Renal cortex interstitium (tissue), 11 donors: ENCODE measurements at regions not wholly inside any gene's neighbourhood (a gene's known extent, or its start where the extent isn't known, plus 50 kb on each side); places are given as distances from the start of the nearest gene placed in this dataset.
"Not testable (repeated sequence)": the region's sequence is repeated elsewhere in the genome, so short reads cannot be mapped to it uniquely, and the experiment has no call there.

ENCODE experiments used
- DNase-seq, 11 donors: peaks; one replicate each; pipeline ENCODE4 v3.0.0-alpha.2; 2013; ENCODE audit warnings: low read depth in 9 of 11, low spot score in 4 of 11; ENCODE audit errors: extremely low read depth in 1 of 11

DNA sequence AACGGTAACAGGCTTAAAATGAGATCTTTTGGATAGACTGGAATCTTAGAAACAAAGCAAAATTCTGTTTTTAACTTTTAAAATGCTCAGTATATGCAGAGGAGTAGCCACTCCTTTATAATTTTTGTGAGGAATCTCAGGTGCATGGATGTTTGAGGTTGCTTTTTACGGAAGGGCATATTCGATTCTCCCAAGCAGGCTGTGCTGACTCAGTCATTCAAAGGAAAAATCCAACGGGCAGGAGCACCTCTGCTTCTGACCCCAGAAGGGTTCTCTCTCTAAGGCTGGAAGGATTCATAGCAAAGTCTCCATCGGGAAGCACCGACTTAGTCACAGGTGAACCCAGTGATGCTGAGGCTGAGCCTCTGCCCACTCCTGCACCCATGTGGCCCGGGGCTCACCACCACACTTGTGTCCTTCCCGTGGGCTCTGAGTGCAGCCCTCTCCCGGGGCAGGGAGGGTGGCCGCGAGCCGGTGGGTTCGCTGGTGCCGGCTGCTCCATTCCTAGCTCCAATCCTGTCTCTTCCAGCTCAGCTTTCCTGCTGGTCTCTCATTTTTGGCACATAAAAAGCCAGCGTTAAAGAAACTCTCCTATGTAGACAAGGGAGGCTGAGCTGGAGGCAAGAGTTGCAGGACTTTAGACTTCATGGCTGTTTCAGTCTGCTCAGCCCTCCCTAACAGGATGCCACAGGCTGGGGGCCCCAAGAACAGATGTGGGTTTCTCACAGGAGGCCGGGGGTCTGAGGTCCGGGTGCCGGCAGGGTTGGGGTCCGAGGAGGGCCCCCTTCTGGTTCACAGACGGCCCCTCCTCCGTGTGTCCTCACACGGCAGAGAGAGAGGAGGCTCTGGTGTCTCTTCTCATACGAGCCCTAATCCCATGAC, 135.6 kb upstream of the LPCAT1 start:
- DNase-seq, result no peak

DNA sequence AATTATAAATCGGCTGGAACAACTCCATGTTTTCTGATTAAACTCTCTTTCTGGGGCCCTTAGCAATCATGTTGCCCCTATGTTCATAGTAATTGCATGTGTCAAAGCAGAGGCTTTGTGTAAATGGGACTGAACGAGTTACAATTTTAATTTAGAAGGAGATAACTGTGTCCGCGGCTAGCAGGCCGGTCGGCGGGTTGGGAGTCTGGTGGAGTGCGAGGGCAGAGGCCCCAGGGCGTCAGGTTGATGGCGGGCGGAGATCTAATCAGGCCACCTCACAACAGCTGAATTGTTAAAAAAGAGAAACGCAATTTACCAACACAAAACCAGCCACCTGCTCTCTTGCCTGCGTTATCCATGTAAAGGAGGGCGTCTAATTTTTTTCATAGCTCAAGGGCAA, 134.9 kb upstream of the LPCAT1 start:
- no peak for DNase-seq

DNA sequence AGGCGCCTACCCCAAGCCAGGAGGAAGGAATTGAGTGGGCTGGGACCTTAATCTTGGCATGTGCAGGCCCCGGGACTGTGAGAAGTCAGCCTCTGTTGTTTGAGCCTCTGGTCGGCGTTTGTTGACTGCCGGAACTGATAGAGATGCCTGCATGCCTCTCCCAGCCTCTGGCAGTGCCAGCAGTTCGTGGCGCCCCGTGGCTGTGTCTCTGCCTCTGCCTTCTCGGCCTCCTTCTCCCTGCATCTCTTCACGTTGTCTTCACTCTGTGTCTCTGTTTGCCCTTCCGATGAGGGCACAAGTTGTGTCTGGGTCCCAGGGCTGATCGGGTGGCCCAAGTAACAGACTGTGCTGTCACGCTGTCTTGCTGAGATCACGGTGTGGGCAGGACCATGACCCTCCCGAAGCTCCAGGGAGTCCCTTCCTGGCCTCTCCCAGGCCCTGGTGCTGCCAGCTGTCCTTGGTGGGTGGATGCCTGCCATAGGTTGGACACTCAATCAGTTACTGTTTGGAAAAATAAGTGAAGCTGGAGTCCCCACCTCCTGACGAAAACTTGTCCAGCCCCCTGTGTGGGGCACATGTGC, 133.5 kb upstream of the LPCAT1 start:
- no peak for DNase-seq

DNA sequence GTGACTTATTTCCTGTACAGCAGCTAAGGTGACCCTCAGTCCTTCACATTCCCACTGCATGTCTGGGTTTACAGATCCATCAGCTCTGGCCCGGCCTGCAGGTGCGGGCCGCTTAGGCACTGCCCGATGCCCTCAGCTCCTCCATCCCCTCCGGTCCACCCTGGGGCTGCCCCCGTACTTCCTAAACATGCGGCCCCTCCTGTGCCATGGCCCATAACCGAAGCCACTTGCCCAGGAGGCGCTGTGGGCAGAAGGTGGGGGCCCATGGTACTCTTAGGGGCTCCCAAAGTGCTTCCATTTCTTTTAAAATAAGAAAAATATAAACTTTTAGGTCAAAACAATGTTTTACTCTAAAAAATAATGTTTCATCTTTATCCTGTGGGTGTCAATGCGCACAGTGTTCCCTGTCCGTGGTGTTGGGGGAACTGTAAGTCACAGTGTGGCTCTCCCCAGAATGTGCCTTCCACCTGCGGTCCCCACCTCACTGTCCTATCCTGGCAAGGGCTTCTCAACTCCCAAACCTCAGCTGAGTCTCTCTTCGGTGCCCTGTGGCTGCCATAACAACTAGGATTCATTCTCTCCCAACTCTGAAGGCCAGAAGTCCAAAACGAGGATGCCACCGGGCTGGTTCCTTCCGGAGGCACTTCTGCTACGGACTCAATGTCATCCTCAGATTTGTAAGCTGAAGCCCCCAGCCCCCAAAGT, 132.7 kb upstream of the LPCAT1 start:
- no peak for DNase-seq

DNA sequence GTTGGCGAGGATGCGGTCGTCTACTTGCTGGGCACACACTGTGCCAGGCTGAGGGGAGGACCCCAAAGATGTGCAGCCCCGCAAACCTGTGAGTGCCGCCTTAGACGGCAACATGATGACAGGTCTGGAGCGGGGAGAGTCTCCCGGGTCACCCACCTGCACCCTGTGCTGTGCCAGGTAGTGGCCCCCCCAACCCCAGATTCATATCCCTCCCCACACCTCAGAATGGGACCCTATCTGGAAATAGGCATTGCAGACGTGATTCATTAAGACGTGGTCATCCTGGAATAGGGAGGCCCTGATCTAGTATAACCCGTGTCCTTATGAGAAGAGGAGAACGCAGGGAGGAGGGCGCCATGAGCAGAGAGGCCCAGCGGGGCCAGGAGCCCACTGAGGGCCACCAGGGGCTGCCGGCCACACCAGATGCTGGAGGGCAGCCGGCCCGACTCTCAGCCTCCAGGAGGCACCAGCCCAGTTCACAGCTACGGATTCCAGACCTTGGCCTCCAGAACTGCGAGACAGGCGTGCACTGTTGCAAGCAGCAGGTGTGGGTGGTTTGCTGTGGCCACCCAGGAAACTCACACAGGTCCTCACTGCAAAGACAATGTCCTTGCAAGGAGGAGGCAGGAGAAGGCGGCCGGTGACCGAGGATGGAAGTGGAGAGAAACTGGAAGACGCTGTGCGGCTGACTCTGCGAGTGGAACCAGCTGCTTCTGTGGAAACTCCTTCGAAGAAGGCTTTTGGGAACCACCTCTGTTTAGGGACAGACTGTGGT, 131.9 kb upstream of the LPCAT1 start:
- no peak for DNase-seq

DNA sequence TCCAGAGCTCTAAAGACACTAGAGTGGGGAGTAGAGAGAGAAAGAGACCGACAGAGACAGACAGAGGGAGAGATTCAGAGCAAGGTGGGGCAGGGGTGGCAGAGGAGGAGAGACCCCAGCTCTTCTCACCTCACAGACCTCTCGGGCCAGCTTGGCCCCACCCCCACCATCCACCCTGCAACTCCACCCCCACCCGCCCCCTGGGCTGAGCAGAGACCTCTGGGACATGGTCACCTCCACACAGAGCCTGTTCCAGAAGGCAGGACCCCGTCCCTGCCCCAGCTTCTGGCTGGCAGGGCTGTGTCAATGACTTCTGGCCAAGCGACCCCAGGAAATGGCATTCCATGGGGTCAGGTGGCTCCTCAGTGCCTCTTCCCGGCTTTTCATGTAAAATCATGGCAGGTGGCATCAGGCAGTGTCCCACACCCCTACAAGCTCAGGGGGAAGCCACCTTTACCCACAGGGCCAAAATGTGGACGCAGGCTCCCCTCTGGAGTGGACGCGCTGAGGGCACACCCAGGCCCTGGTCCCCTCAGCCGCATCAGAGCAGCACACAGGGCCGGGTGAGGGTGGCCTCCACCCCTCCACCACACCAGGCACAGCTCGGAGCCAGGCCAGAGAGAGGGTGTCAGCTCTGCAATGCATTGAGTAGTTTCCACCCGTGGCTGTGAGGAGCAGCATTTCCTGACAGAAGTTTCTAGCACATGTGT, 131.2 kb upstream of the LPCAT1 start:
- no peak for DNase-seq

DNA sequence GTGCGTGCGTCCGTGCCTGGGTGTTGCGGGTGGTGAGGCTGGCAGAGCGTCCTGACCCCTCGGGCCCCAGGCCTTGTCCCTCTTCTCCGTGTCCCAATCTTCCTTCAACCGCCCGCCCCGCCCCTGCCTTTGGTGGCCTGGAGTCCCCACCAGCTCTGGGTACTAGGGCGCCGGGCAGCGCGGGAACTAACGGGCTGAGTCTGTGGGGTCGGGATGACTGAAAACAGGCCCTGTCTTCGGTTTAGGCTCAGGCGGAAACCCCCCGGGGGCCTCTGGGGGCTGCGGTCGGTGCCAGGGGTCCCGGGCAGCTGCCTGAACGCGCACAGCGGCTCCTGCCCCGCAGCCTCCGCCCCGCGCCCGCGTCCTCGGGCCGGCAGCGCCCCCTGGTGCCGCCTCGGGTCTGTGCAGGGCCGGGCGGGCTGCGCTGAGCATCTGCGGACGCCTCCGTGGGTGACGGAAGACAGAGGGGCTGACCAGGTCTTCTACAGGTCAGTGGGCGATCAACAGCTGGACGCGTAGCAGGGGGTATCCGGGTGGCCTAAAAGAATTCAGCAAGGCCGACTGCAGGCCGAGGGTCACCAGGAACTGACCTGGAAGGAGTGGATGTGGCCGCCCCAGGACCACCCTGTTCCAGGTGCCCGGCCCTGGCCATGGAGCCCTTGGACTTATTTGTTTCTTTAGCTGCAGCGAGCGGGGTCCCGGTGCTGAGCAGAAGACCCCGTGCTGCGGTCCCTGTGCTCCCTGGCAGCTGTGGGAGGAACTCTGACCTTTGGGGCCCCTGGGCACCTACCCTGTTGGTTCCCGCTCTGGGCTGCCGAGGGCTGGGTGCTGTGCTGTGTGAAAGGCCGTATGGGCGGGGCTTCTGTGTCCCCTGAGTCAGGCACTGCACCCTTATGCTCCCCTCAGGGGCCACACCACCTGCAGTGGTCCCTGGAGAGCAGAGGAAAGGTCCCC, 130.2 kb upstream of the LPCAT1 start:
- not testable (repeated sequence) for DNase-seq

DNA sequence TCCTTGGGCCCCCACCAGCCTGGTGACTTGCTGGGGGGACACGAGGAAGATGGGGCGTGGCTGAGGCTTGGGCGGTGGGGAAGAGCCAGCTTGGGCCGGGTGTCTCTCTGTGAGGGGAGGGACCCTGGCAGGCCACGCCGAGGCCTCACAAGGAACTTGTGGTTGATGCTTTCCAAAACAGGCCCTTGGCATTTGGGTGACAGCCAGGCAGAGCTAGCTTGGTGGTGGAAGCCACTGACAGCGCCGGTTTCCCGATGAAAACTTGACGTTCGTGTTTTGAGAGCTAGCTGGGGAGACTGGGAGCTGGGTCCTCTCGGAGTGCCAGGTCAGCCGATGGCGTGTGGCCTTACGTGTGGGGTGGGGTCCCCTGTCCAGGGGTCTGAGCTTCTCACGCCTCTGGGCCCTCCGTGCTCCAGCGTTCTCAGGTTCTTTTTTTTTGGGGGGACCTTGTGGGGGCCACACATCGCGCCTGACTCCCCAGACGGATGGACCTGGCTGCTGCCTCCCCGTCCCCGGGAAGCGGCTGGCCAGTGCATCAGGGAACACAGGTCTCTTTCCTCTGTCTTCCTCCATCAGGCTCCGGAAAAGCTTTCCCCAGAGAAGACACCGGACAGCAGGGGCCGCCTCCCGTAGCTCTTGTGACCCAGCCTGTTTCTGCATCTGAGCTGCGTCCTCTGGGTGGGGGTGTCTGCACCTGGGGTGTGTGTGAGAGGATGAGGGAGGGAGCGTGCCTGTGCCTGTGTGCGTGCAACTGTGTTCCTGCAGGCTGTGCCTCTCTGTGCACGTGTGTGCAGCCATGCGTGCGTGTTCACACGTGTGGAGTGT, 129.3 kb upstream of the LPCAT1 start:
- no peak for DNase-seq

DNA sequence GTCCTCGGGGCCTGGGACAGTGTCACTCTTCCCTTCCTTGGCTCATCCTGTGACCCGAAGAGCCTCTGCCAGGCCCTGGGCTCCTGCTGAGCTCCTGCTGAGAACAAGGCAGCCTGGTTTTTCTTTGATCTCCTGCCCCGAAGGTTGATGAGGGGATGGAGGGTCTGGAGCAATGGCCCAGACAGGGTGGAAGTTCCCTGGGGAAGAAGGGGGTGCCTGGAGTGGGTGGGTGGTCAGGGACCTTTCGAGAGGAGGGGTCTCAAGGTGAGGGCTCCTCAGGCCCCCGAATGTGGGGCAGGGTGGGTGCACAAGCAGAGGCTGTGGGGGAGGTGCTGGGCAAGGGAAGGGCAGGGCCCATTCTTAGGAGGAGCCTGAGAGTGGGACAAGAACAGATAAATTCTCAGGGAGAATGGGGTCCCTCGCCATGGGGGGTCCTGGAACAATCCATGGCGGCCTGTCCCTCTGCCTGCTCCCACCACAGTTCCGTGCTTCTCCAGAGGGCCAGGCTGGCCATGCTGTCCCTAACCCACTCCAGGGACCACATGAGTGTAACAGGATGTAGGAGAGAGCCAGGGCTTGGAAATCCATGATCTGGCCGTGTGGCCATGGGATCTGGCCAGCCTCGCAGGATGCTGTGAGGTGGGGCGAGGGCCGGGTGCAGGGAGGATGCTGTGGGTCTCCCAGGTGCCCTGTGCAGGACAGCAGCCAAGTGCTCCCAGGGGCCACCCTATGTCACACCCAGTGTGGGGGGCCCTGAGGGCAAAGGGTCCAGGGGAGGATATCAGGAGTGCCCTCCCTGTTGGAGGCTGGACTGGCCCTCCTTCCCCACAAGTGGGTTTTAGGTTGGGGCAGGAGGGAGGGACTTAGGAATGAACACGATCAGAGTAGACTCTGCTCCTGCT, 128.5 kb upstream of the LPCAT1 start:
- DNase-seq, result no peak

DNA sequence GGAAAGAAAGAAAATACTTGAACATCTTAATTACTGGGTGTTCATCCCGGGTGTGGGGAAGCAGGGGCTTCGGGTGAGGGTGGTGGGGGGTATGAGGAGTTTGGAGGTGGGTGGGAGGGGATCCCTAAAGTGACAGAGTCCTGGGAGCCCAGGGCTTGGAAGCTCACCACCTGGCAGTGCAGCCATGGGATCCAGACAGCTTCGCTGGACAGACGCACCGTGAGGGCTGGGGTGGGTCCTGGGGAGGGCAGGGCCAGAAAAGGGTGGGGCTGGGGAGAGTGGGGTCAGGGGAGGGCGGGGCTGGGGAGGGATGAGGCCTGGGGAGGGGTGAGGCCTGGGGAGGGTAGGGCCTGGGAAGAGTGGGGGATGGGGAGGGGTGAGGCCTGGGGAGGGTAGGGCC, 127.5 kb upstream of the LPCAT1 start:
- DNase-seq, result no peak

DNA sequence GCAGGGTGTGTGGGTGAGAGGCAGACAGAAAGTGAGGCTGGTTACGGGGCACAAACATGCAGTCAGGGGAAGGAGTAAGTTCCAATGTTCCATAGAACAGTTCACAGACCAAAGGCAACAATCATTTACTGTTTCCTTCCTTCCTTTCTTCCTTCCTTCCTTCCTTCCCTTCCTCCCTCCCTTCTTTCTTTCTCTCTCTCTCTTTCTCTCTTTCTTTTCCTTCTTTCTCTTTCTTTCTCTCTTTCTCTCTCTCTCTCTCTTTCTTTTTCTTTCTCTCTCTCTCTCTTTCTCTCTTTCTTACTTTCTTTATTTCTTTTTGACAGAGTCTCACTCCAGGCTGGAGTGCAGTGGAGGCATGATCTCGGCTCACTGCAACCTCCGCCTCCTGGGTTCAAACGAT, 125.8 kb upstream of the LPCAT1 start:
- no peak for DNase-seq

DNA sequence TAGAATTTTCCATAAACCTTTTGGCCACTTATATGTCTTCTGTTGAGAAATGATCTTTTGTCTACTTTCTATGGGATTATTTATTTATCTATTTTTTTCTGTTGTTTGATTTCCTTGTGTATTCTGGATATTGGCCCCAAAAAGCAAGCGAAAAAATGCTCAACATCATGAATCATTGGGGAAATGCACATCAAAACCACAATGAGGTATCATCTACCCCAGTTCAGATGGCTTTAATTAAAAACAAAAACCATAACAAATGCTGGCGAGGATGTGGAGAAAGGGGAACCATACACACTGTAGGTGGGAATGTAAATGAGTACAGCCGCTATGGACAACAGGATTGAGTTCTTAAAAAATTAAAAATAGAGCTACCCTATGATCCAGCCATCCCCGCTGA, 125.0 kb upstream of the LPCAT1 start:
- DNase-seq, result no peak

DNA sequence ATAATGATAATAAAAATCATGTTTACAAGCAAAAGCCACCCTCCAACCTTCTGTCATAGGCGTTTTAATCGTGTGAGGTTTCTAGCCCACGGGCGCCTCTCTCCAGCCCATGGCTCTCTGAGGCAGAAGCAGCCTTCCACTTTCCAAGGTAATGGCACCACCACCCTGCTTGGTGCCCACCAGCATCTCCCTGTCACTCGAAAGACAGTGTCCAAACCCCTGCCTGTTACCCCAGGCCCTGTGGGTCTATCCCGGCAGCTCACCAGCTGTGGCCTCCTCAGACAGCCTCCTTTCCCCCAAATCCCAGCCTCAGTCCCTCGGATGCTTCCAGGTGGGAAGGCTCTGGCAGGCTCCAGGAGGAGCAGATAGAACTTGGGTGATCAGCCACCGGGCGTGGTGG, 123.8 kb upstream of the LPCAT1 start:
- DNase-seq, result no peak

DNA sequence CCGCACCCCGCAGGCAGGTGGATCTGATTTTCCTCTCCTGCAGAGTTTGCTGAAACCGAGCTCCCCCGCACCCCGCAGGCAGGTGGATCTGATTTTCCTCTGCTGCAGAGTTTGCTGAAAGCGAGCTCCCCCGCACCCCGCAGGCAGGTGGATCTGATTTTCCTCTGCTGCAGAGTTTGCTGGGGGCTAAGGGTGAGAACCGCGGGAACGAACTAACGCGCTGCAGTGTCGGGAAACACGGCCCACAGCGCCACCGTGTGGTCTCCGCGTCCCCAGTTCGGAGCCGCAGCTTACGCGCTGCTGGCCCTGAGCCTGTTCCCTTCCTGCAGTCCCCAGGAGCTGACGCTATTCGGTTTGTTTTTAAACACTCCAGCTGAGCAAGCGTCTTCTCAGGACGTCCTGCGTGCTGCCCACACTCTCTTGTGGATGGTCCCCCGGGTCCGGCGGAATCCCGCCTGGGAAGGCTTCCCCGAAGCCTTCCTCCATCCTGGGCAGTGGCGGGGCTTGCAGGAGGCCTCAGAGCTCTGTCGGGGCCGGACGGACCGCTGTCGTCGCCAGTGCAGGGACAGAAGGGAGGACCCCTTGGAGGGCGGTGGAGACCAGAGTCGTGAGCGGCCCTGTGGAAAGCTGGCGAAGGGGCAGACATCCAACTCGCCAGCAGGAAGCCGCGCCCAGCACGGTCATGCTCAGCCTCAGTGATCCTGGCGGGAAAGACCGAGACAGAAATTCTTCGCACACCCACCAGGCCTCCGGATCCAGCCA, 121.2 kb upstream of the LPCAT1 start:
- peak; percentile 76 to 89 (median 83) for DNase-seq

DNA sequence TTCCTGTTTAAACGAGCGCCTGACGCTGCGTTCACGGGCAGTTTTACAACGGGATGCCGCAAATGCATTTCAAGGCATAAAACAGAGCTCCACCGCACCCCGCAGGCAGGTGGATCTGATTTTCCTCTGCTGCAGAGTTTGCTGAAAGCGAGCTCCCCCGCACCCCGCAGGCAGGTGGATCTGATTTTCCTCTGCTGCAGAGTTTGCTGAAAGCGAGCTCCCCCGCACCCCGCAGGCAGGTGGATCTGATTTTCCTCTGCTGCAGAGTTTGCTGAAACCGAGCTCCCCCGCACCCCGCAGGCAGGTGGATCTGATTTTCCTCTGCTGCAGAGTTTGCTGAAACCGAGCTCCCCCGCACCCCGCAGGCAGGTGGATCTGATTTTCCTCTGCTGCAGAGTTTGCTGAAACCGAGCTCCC, 120.6 kb upstream of the LPCAT1 start:
- DNase-seq, result not testable (repeated sequence)
